IPS DF 6.9 (cell line): ENCODE measurements at regions not wholly inside any gene's neighbourhood (a gene's known extent, or its start where the extent isn't known, plus 50 kb on each side); places are given as distances from the start of the nearest gene placed in this dataset.

Experiments used
- DNase-seq: peaks from one replicate; pipeline ENCODE4 v3.0.0-alpha.2; 2013; ENCODE audit warnings: low read depth, low spot score
- H3K27ac ChIP-seq: one replicate; pipeline ENCODE4 v1.5.1; 2013; ENCODE audit warnings: low read length, control low read depth
- H3K27me3 ChIP-seq: 2 replicates; pipeline ENCODE4 v1.6.1; 2013; ENCODE audit warnings: mild to moderate bottlenecking, low read length; ENCODE audit not compliant: control insufficient read depth, insufficient read depth
- H3K36me3 ChIP-seq: 2 replicates; pipeline ENCODE4 v1.6.1; 2013; ENCODE audit warnings: low read length; ENCODE audit not compliant: control insufficient read depth, insufficient read depth
- H3K4me1 ChIP-seq: 2 replicates; pipeline ENCODE4 v1.6.1; 2013; ENCODE audit warnings: low read length; ENCODE audit not compliant: control insufficient read depth, insufficient read depth
- H3K4me3 ChIP-seq: 2 replicates; pipeline ENCODE4 v1.5.1; 2013; ENCODE audit warnings: mild to moderate bottlenecking, low read length
- H3K9me3 ChIP-seq: 2 replicates; pipeline ENCODE4 v1.6.1; 2013; ENCODE audit warnings: low read length, inconsistent platforms; ENCODE audit not compliant: control insufficient read depth, insufficient read depth
- WGBS: extraction: QIAGEN DNeasy Blood & Tissue Kit; methylation state at CpG from one replicate; pipeline ENCODE4 v1.1.7; 2013; ENCODE audit warnings: mixed read lengths, missing lambda C conversion rate; ENCODE audit not compliant: insufficient read length, insufficient coverage; 5-methylcytosine and 5-hydroxymethylcytosine counted together

DNA sequence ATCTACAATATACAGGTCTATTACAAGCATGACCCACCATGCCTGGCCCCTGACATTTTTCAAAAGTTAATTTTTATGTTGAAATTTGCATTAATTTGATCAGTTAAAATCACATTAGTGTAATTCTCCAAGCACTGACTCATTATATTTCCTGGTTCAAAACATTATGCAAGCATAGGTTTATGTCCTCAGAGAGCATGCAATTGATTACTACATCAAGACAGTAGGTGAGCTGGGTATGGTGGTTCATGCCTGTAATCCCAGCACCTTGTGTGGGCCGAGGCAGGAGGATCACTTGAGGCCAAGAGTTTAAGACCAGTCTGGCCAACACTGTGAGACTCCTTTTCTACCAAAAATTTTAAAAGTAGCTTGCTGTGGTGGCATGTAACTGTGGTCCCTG lies 248.8 kb upstream of the KLHL1 start:
- H3K27ac ChIP-seq, result no peak overlapping the region
- H3K36me3 ChIP-seq, result no peaks in the 10 kb centered on the region
- no peaks in the 10 kb centered on the region for H3K27me3 ChIP-seq
- WGBS, result no CpG with 5 or more reads among the region's 1 CpG
- no peak for DNase-seq
- no peak overlapping the region for H3K4me3 ChIP-seq
- H3K4me1 ChIP-seq, result no peaks in the 10 kb centered on the region
- H3K9me3 ChIP-seq, result no peaks in the 10 kb centered on the region

GRCh38 chr13:70353096-70353495 lies 244.8 kb upstream of the KLHL1 start:
- Histone ChIP-seq H3K27me3 (no peaks in the 10 kb centered on the region), H3K9me3 (no peaks in the 10 kb centered on the region), H3K36me3 (no peaks in the 10 kb centered on the region), H3K27ac (no peak overlapping the region), H3K4me3 (no peak overlapping the region), H3K4me1 (no peaks in the 10 kb centered on the region)
- DNase-seq, result no peak
- no CpG with 5 or more reads among the region's 2 CpGs for WGBS

GRCh38 chr13:70347947-70348620 lies 239.8 kb upstream of the KLHL1 start:
- H3K27ac ChIP-seq, result no peak overlapping the region
- H3K36me3 ChIP-seq, result no peaks in the 10 kb centered on the region
- H3K4me1 ChIP-seq, result no peaks in the 10 kb centered on the region
- no peaks in the 10 kb centered on the region for H3K27me3 ChIP-seq
- WGBS, result no CpG with 5 or more reads among the region's 8 CpGs
- H3K9me3 ChIP-seq, result no peaks in the 10 kb centered on the region
- H3K4me3 ChIP-seq, result no peak overlapping the region
- no peak for DNase-seq

- no peaks in the 10 kb centered on the region for H3K27me3 ChIP-seq
- H3K4me3 ChIP-seq, result no peak overlapping the region
- H3K9me3 ChIP-seq, result no peaks in the 10 kb centered on the region
- H3K36me3 ChIP-seq, result no peaks in the 10 kb centered on the region
- WGBS, result no CpG with 5 or more reads among the region's 4 CpGs
- DNase-seq, result peak; percentile 27
- H3K27ac ChIP-seq, result no peak overlapping the region
- no peaks in the 10 kb centered on the region for H3K4me1 ChIP-seq
These were observed 231.5 kb upstream of the KLHL1 start for GRCh38 chr13:70339738-70340137.

- no peaks in the 10 kb centered on the region for H3K4me1 ChIP-seq
- H3K4me3 ChIP-seq, result no peak overlapping the region
- no peak overlapping the region for H3K27ac ChIP-seq
- no peaks in the 10 kb centered on the region for H3K27me3 ChIP-seq
- WGBS, result no CpG with 5 or more reads among the region's 1 CpG
- DNase-seq, result no peak
- no peaks in the 10 kb centered on the region for H3K9me3 ChIP-seq
- no peaks in the 10 kb centered on the region for H3K36me3 ChIP-seq
These were observed 230.4 kb upstream of the KLHL1 start for GRCh38 chr13:70338609-70339008.

GRCh38 chr13:70336866-70337265 lies 228.6 kb upstream of the KLHL1 start:
- no peaks in the 10 kb centered on the region for H3K9me3 ChIP-seq
- no peak for DNase-seq
- WGBS, result no CpG with 5 or more reads among the region's 3 CpGs
- no peak overlapping the region for H3K27ac ChIP-seq
- no peaks in the 10 kb centered on the region for H3K27me3 ChIP-seq
- H3K36me3 ChIP-seq, result no peaks in the 10 kb centered on the region
- H3K4me3 ChIP-seq, result no peak overlapping the region
- H3K4me1 ChIP-seq, result no peaks in the 10 kb centered on the region

DNA sequence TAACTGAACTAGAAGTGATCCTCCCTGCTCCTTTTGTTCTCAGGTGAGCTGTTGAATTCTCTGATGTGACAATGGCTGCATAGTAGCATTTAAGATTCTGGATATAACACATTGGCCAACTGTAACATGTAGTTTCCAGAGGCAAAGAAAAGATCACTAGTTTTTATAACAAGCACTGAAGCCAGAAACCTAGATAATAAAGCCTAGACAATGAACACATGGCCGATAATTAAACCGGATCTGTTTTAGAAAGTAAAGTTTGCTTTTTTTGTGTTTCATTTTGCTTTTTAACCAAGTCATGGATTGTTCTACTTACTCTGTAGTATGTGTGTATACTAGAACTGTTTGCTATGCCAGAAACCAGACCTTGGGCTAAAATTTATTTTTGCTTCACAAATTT lies 225.5 kb upstream of the KLHL1 start:
- Histone ChIP-seq H3K36me3 (no peaks in the 10 kb centered on the region), H3K4me3 (no peak overlapping the region), H3K27me3 (no peaks in the 10 kb centered on the region), H3K4me1 (no peaks in the 10 kb centered on the region), H3K9me3 (no peaks in the 10 kb centered on the region), H3K27ac (no peak overlapping the region)
- no CpG with 5 or more reads among the region's 2 CpGs for WGBS
- DNase-seq, result no peak

DNA sequence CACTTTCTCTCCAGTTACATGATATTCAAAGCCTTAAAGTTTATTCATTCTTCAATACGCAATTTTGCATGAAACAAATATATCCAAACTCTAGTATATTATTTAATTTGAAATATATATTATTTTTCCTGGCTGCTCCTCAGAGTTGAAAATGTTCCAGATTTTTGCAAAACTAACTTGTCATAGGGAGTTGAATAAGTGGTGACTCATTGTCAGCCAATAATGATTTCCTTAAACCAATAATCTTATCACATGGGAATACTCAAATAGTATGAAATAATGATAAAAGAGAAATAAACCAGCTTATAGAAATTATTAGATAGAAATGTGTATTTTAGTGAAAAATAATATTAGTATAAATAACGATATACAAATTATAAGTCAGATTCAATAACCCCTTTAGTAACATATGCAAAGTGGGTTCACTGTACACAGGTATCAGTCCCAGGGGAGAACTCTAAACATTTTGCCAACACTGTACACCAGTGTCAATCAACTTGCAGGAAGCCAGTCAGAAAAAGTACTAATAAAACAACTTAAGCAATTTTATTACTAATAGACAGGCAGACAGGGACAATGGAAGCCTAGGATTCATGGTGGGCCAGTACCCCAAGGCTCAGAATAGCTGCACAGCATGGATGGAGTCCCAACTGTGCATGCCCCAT lies 222.6 kb upstream of the KLHL1 start:
- no peak for DNase-seq
- no CpG with 5 or more reads among the region's 2 CpGs for WGBS
- no peaks in the 10 kb centered on the region for H3K27me3 ChIP-seq
- no peaks in the 10 kb centered on the region for H3K4me1 ChIP-seq
- no peak overlapping the region for H3K4me3 ChIP-seq
- H3K27ac ChIP-seq, result no peak overlapping the region
- H3K9me3 ChIP-seq, result no peaks in the 10 kb centered on the region
- H3K36me3 ChIP-seq, result no peaks in the 10 kb centered on the region

GRCh38 chr13:70324519-70324918 lies 216.3 kb upstream of the KLHL1 start:
- H3K27me3 ChIP-seq, result no peaks in the 10 kb centered on the region
- H3K36me3 ChIP-seq, result no peaks in the 10 kb centered on the region
- no peak for DNase-seq
- H3K27ac ChIP-seq, result no peak overlapping the region
- H3K4me1 ChIP-seq, result no peaks in the 10 kb centered on the region
- WGBS, result 100% methylated on average over 1 of the region's 2 CpGs
- no peak overlapping the region for H3K4me3 ChIP-seq
- no peaks in the 10 kb centered on the region for H3K9me3 ChIP-seq

- no peak overlapping the region for H3K4me3 ChIP-seq
- H3K27ac ChIP-seq, result no peak overlapping the region
- no peaks in the 10 kb centered on the region for H3K9me3 ChIP-seq
- no peaks in the 10 kb centered on the region for H3K36me3 ChIP-seq
- no CpG with 5 or more reads among the region's 2 CpGs for WGBS
- H3K4me1 ChIP-seq, result no peaks in the 10 kb centered on the region
- H3K27me3 ChIP-seq, result no peaks in the 10 kb centered on the region
- DNase-seq, result no peak
These were observed 202.9 kb upstream of the KLHL1 start for GRCh38 chr13:70311191-70311590.
